ENCODE measurements at regions not wholly inside any gene's neighbourhood (a gene's known extent, or its start where the extent isn't known, plus 50 kb on each side); places are given as distances from the start of the nearest gene placed in this dataset.

- TF ChIP-seq CTCF (conservative IDR thresholded peaks at IDR 0.05) (no peak), ZFX (IDR thresholded peaks at IDR 0.05) (no peak)
Measured at GRCh38 chr4:178415925-178416324, 973.7 kb upstream of the AGA start.

Measured in C4-2B (cell line).